Neuronal stem cell (in vitro differentiated cells): ENCODE measurements at regions not wholly inside any gene's neighbourhood (a gene's known extent, or its start where the extent isn't known, plus 50 kb on each side); places are given as distances from the start of the nearest gene placed in this dataset.
"Not testable (repeated sequence)": the region's sequence is repeated elsewhere in the genome, so short reads cannot be mapped to it uniquely, and the experiment has no call there.

Experiments
- DNase-seq: peaks from one replicate; pipeline ENCODE4 v3.0.0-alpha.2; 2013; ENCODE audit warnings: low spot score
- H2AFZ ChIP-seq: one replicate; pipeline ENCODE4 v1.6.1; 2013; ENCODE audit warnings: mild to moderate bottlenecking, low read length, inconsistent platforms
- H2AK5ac ChIP-seq: 2 replicates; pipeline ENCODE4 v1.6.1; 2013; ENCODE audit warnings: low read depth, mild to moderate bottlenecking, inconsistent platforms, low read length, moderate library complexity, mixed read lengths
- H2BK120ac ChIP-seq: 2 replicates; pipeline ENCODE4 v1.6.1; 2013; ENCODE audit warnings: low read depth, mild to moderate bottlenecking, inconsistent platforms, low read length, moderate library complexity, mixed read lengths
- H2BK12ac ChIP-seq: one replicate; pipeline ENCODE4 v1.6.1; 2013; ENCODE audit warnings: low read length, inconsistent platforms
- H2BK15ac ChIP-seq: 2 replicates; pipeline ENCODE4 v1.6.1; 2013; ENCODE audit warnings: mild to moderate bottlenecking, low read length, inconsistent platforms, mixed read lengths
- H2BK5ac ChIP-seq: one replicate; pipeline ENCODE4 v1.6.1; 2013; ENCODE audit warnings: inconsistent platforms, mild to moderate bottlenecking, low read length, moderate library complexity
- H3K14ac ChIP-seq: one replicate; pipeline ENCODE4 v1.6.1; 2013; ENCODE audit warnings: low read length, inconsistent platforms
- H3K18ac ChIP-seq: 2 replicates; pipeline ENCODE4 v1.6.1; 2013; ENCODE audit warnings: low read length, inconsistent platforms
- H3K23ac ChIP-seq: 2 replicates; pipeline ENCODE4 v1.6.1; 2013; ENCODE audit warnings: low read depth, mild to moderate bottlenecking, mixed read lengths, low read length, inconsistent platforms; ENCODE audit not compliant: poor library complexity
- H3K27ac ChIP-seq: replicated peaks from 3 replicates; pipeline ENCODE4 v1.5.1; 2013; ENCODE audit warnings: low read length, inconsistent platforms
- H3K27me3 ChIP-seq, 3 experiments: 2 replicates each; pipeline ENCODE4 v1.6.1; 2013; ENCODE audit warnings: low read length in 3 of 3, mild to moderate bottlenecking in 2 of 3, inconsistent platforms in 1 of 3, low read depth in 1 of 3, mixed read lengths in 1 of 3, moderate library complexity in 1 of 3; ENCODE audit not compliant: control insufficient read depth in 3 of 3, insufficient read depth in 3 of 3
- H3K36me3 ChIP-seq, 2 donors: replicated peaks in 1 of 2; 2 replicates each; pipeline ENCODE4 v1.6.1; 2013; ENCODE audit warnings: low read length in 2 of 2; ENCODE audit not compliant: control insufficient read depth in 2 of 2, insufficient read depth in 2 of 2
- H3K4ac ChIP-seq: 2 replicates; pipeline ENCODE4 v1.6.1; 2013; ENCODE audit warnings: inconsistent platforms, mild to moderate bottlenecking, low read length, moderate library complexity
- H3K4me1 ChIP-seq, 2 donors: 1 replicate in 1 of 2; 2 replicates in 1 of 2; pipeline ENCODE4 v1.6.1; 2013; ENCODE audit warnings: low read length in 2 of 2, low read depth in 1 of 2; ENCODE audit not compliant: control insufficient read depth in 2 of 2, insufficient read depth in 1 of 2
- H3K4me2 ChIP-seq: one replicate; pipeline ENCODE4 v1.6.1; 2013; ENCODE audit warnings: mild to moderate bottlenecking, low read length, inconsistent platforms; ENCODE audit not compliant: insufficient read depth, poor library complexity, severe bottlenecking
- H3K4me3 ChIP-seq, 2 donors: 2 replicates each; pipeline ENCODE4 v1.5.1; 2013; ENCODE audit warnings: low read length in 2 of 2, mild to moderate bottlenecking in 2 of 2, inconsistent platforms in 1 of 2, moderate library complexity in 1 of 2
- H3K79me1 ChIP-seq: one replicate; pipeline ENCODE4 v1.6.1; 2013; ENCODE audit warnings: low read depth, mild to moderate bottlenecking, inconsistent platforms, low read length, moderate library complexity
- H3K9ac ChIP-seq: one replicate; pipeline ENCODE4 v1.6.1; 2013; ENCODE audit warnings: mild to moderate bottlenecking, low read depth, low read length, inconsistent platforms; ENCODE audit not compliant: poor library complexity
- H3K9me3 ChIP-seq, 2 donors: replicated peaks in 1 of 2; 2 replicates each; pipeline versions ENCODE3 to v1.6.1; 2013; ENCODE audit warnings: low read length in 2 of 2, mild to moderate bottlenecking in 2 of 2, inconsistent platforms in 1 of 2, low read depth in 1 of 2, mixed read lengths in 1 of 2, moderate library complexity in 1 of 2; ENCODE audit not compliant: control insufficient read depth in 2 of 2, insufficient read depth in 1 of 2
- H4K8ac ChIP-seq: one replicate; pipeline ENCODE4 v1.6.1; 2013; ENCODE audit warnings: low read depth, mild to moderate bottlenecking, inconsistent platforms, low read length, moderate library complexity
- H4K91ac ChIP-seq: one replicate; pipeline ENCODE4 v1.6.1; 2013; ENCODE audit warnings: low read length, low read depth, mild to moderate bottlenecking, inconsistent platforms; ENCODE audit not compliant: poor library complexity
- WGBS, 2 donors: extraction: QIAGEN DNeasy Blood & Tissue Kit; methylation state at CpG; one replicate each; pipeline ENCODE4 v1.1.7; 2013; ENCODE audit warnings: missing lambda C conversion rate in 2 of 2, mixed read lengths in 1 of 2; ENCODE audit not compliant: insufficient read length in 2 of 2, insufficient replicate concordance in 1 of 2; ENCODE audit errors: extremely low coverage in 2 of 2; 5-methylcytosine and 5-hydroxymethylcytosine counted together

DNA sequence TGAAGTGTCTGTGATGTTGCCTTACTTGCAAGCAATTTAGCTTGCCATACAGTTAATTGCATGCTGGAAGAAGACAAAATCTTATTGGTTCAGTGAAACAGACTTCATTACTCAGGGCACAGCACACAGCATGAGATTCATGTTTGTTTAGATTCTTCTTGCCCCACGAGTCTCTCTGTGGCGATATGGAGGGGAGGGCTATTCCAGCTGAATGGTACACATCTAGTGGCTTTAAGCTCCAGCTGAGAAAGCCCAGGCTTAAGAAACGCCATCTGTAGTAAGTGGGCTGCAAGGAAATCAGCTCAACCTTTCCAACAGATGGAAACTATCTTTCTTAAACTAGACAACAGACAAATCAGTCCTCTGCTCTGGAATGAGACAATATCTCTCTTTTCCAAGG is 1022.0 kb downstream of the NCAM2 start:
- DNase-seq, result no peak

GRCh38 chr21:22023896-22024295 is 1025.7 kb downstream of the NCAM2 start:
- WGBS, 2 donors, result no CpG with 5 or more reads among the region's 2 CpGs
- H3K27ac ChIP-seq, H2BK12ac ChIP-seq, H2AK5ac ChIP-seq, H2BK5ac ChIP-seq, H3K14ac ChIP-seq, H3K79me1 ChIP-seq, DNase-seq, H3K18ac ChIP-seq, H2BK15ac ChIP-seq, H3K23ac ChIP-seq, H3K36me3 ChIP-seq, H2AFZ ChIP-seq, H3K4me3 ChIP-seq, H3K4ac ChIP-seq, H4K91ac ChIP-seq, H3K27me3 ChIP-seq, H3K9ac ChIP-seq, H3K9me3 ChIP-seq, H4K8ac ChIP-seq, H3K4me1 ChIP-seq, H3K4me2 ChIP-seq, H2BK120ac ChIP-seq: not testable (repeated sequence)

More for the DNA sequence above, 1022.0 kb downstream of the NCAM2 start:
- no CpG with 5 or more reads among the region's 3 CpGs for WGBS, 2 donors
- Histone ChIP-seq H4K8ac (no peak overlapping the region), H2BK5ac (no peak overlapping the region), H3K9me3 (no peaks in the 10 kb centered on the region), H3K9ac (no peak overlapping the region), H2AK5ac (no peak overlapping the region), H3K79me1 (no peaks in the 10 kb centered on the region), H3K27ac (no peak overlapping the region), H3K36me3 (no peaks in the 10 kb centered on the region), H2BK120ac (no peak overlapping the region), H3K4ac (no peak overlapping the region), H3K4me2 (no peak overlapping the region), H3K14ac (no peak overlapping the region), H2BK15ac (no peak overlapping the region), H3K27me3 (no peaks in the 10 kb centered on the region), H2BK12ac (no peak overlapping the region), H4K91ac (no peak overlapping the region), H2AFZ (no peak overlapping the region), H3K23ac (no peak overlapping the region), H3K4me3 (no peak overlapping the region), H3K18ac (no peak overlapping the region), H3K4me1 (no peaks in the 10 kb centered on the region)

DNA sequence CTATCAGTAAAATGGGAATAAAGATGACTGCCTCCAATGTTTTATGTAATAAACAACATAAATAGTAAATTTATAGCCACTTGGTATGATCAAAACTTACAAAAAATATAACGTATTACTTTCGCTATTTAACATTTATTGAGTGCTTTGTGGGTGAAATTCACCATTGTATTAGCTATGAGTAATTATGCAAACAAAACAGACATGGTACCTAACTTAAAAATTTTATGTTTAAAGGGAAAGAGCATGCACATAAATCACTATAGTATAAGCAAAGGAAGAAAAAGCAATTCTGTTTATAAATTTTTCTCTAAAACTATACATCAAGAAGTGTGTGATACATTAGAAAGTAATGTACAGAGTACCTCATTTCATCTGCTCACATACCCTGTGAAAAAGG is 1046.2 kb downstream of the NCAM2 start:
- Histone ChIP-seq H3K4me1 (no peaks in the 10 kb centered on the region), H4K8ac (no peak overlapping the region), H3K18ac (no peak overlapping the region), H2AFZ (no peak overlapping the region), H3K9ac (no peak overlapping the region), H2BK120ac (no peak overlapping the region), H3K79me1 (no peaks in the 10 kb centered on the region), H3K4me2 (no peak overlapping the region), H3K4ac (no peak overlapping the region), H4K91ac (no peak overlapping the region), H2BK5ac (no peak overlapping the region), H3K14ac (no peak overlapping the region), H3K27me3 (no peaks in the 10 kb centered on the region), H2BK12ac (no peak overlapping the region), H3K4me3 (no peak overlapping the region), H3K27ac (no peak overlapping the region), H3K9me3 (no peaks in the 10 kb centered on the region), H2AK5ac (no peak overlapping the region), H3K23ac (no peak overlapping the region), H2BK15ac (no peak overlapping the region), H3K36me3 (no peaks in the 10 kb centered on the region)
- WGBS, 2 donors, result no CpG with 5 or more reads among the region's 2 CpGs
- DNase-seq, result no peak

DNA sequence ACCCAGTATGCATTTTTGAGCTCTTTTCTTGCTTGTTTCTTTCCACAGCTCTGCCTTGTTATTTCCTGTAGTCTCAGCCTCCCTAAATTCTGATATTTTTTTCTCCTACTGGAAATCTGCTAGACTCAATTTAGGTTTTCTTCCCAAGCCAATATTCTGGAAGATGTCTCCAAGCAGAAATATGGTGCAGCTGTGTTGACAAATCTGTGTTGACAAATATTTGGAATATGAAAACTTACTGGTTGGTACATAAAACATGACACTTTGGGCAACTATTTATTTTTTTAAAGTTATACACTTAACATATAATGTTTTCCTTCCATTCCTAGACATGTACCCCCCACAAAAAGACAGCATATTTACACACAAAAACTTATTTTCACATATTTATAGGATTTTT is 1048.4 kb downstream of the NCAM2 start:
- H3K4me2 ChIP-seq, result no peak overlapping the region
- no peak overlapping the region for H2AK5ac ChIP-seq
- no peaks in the 10 kb centered on the region for H3K27me3 ChIP-seq
- H3K23ac ChIP-seq, result no peak overlapping the region
- H3K4me3 ChIP-seq, result no peak overlapping the region
- H3K27ac ChIP-seq, result no peak overlapping the region
- no peak overlapping the region for H2BK12ac ChIP-seq
- H3K9ac ChIP-seq, result no peak overlapping the region
- H3K4me1 ChIP-seq, result no peaks in the 10 kb centered on the region
- no peaks in the 10 kb centered on the region for H3K79me1 ChIP-seq
- H3K18ac ChIP-seq, result no peak overlapping the region
- H3K36me3 ChIP-seq, result no peaks in the 10 kb centered on the region
- no peak overlapping the region for H3K4ac ChIP-seq
- H4K8ac ChIP-seq, result no peak overlapping the region
- no peak overlapping the region for H3K14ac ChIP-seq
- H2AFZ ChIP-seq, result no peak overlapping the region
- no peak overlapping the region for H2BK15ac ChIP-seq
- H2BK5ac ChIP-seq, result no peak overlapping the region
- no peak overlapping the region for H4K91ac ChIP-seq
- DNase-seq, result no peak
- no peaks in the 10 kb centered on the region for H3K9me3 ChIP-seq
- no peak overlapping the region for H2BK120ac ChIP-seq
